HUES6 (cell line): ENCODE measurements at regions not wholly inside any gene's neighbourhood (a gene's known extent, or its start where the extent isn't known, plus 50 kb on each side); places are given as distances from the start of the nearest gene placed in this dataset.

Experiments used
- H3K27ac ChIP-seq: 2 replicates; pipeline ENCODE4 v1.7.0; 2013; ENCODE audit warnings: low read depth, mild to moderate bottlenecking, low read length, inconsistent platforms
- H3K27me3 ChIP-seq: 2 replicates; pipeline ENCODE4 v1.6.1; 2013; ENCODE audit warnings: low read length; ENCODE audit not compliant: control insufficient read depth, insufficient read depth
- H3K36me3 ChIP-seq: 2 replicates; pipeline ENCODE4 v1.6.1; 2013; ENCODE audit warnings: low read length; ENCODE audit not compliant: control insufficient read depth, insufficient read depth
- H3K4me1 ChIP-seq: 2 replicates; pipeline ENCODE4 v1.6.1; 2013; ENCODE audit warnings: low read length; ENCODE audit not compliant: control insufficient read depth, insufficient read depth
- H3K4me3 ChIP-seq: 2 replicates; pipeline ENCODE4 v1.5.1; 2013; ENCODE audit warnings: low read depth, low read length
- H3K9ac ChIP-seq: one replicate; pipeline ENCODE4 v1.6.1; 2013; ENCODE audit warnings: mild to moderate bottlenecking, low read length
- H3K9me3 ChIP-seq: 2 replicates; pipeline ENCODE4 v1.6.1; 2013; ENCODE audit warnings: low read depth, low read length; ENCODE audit not compliant: control insufficient read depth, insufficient read depth

- H3K27ac ChIP-seq = no peak overlapping the region
- no peaks in the 10 kb centered on the region for H3K36me3 ChIP-seq
- H3K9ac ChIP-seq = no peak overlapping the region
- no peak overlapping the region for H3K4me3 ChIP-seq
- H3K27me3 ChIP-seq = no peaks in the 10 kb centered on the region
- H3K4me1 ChIP-seq = peaks cover 14% of the 10 kb centered on the region
- H3K9me3 ChIP-seq = no peaks in the 10 kb centered on the region
These were observed 222.3 kb upstream of the IGFBP3 start for GRCh38 chr7:46143421-46143820.

- Histone ChIP-seq H3K27me3 (no peaks in the 10 kb centered on the region), H3K36me3 (no peaks in the 10 kb centered on the region), H3K9me3 (no peaks in the 10 kb centered on the region), H3K4me3 (no peak overlapping the region), H3K27ac (no peak overlapping the region), H3K9ac (no peak overlapping the region), H3K4me1 (no peaks in the 10 kb centered on the region)
These were observed 218.0 kb upstream of the IGFBP3 start for GRCh38 chr7:46139079-46139478.

- Histone ChIP-seq H3K9ac (no peak overlapping the region), H3K4me3 (no peak overlapping the region), H3K9me3 (no peaks in the 10 kb centered on the region), H3K36me3 (no peaks in the 10 kb centered on the region), H3K27me3 (no peaks in the 10 kb centered on the region), H3K4me1 (no peaks in the 10 kb centered on the region), H3K27ac (no peak overlapping the region)
These were observed 216.7 kb upstream of the IGFBP3 start for GRCh38 chr7:46137725-46138124.

GRCh38 chr7:46135557-46135956 lies 214.5 kb upstream of the IGFBP3 start:
- Histone ChIP-seq H3K9ac (no peak overlapping the region), H3K27ac (no peak overlapping the region), H3K4me3 (no peak overlapping the region), H3K9me3 (no peaks in the 10 kb centered on the region), H3K36me3 (no peaks in the 10 kb centered on the region), H3K4me1 (no peaks in the 10 kb centered on the region), H3K27me3 (no peaks in the 10 kb centered on the region)

- Histone ChIP-seq H3K4me1 (no peaks in the 10 kb centered on the region), H3K9ac (no peak overlapping the region), H3K27ac (no peak overlapping the region), H3K9me3 (no peaks in the 10 kb centered on the region), H3K27me3 (no peaks in the 10 kb centered on the region), H3K36me3 (no peaks in the 10 kb centered on the region), H3K4me3 (no peak overlapping the region)
These were observed 213.7 kb upstream of the IGFBP3 start for GRCh38 chr7:46134795-46135194.

- Histone ChIP-seq H3K9ac (no peak overlapping the region), H3K27me3 (no peaks in the 10 kb centered on the region), H3K36me3 (no peaks in the 10 kb centered on the region), H3K4me3 (no peak overlapping the region), H3K9me3 (no peaks in the 10 kb centered on the region), H3K4me1 (no peaks in the 10 kb centered on the region), H3K27ac (no peak overlapping the region)
These were observed 213.3 kb upstream of the IGFBP3 start for GRCh38 chr7:46134385-46134784.

- no peak overlapping the region for H3K27ac ChIP-seq
- H3K9me3 ChIP-seq = no peaks in the 10 kb centered on the region
These were observed 212.7 kb upstream of the IGFBP3 start for GRCh38 chr7:46133751-46134150.

GRCh38 chr7:46133072-46133471 lies 212.0 kb upstream of the IGFBP3 start:
- Histone ChIP-seq H3K9me3 (no peaks in the 10 kb centered on the region), H3K9ac (no peak overlapping the region), H3K4me3 (no peak overlapping the region), H3K4me1 (no peaks in the 10 kb centered on the region), H3K27me3 (no peaks in the 10 kb centered on the region), H3K36me3 (no peaks in the 10 kb centered on the region), H3K27ac (no peak overlapping the region)

More at GRCh38 chr7:46133751-46134150, 212.7 kb upstream of the IGFBP3 start:
- H3K36me3 ChIP-seq = no peaks in the 10 kb centered on the region
- no peak overlapping the region for H3K9ac ChIP-seq
- no peaks in the 10 kb centered on the region for H3K27me3 ChIP-seq
- no peaks in the 10 kb centered on the region for H3K4me1 ChIP-seq
- H3K4me3 ChIP-seq = no peak overlapping the region

GRCh38 chr7:46131916-46132795 lies 211.1 kb upstream of the IGFBP3 start:
- Histone ChIP-seq H3K27ac (no peak overlapping the region), H3K4me3 (no peak overlapping the region), H3K9ac (no peak overlapping the region), H3K36me3 (no peaks in the 10 kb centered on the region), H3K4me1 (no peaks in the 10 kb centered on the region), H3K27me3 (no peaks in the 10 kb centered on the region), H3K9me3 (no peaks in the 10 kb centered on the region)

GRCh38 chr7:46129831-46130230 lies 208.8 kb upstream of the IGFBP3 start:
- Histone ChIP-seq H3K27ac (no peak overlapping the region), H3K4me1 (no peaks in the 10 kb centered on the region), H3K9me3 (no peaks in the 10 kb centered on the region), H3K27me3 (no peaks in the 10 kb centered on the region), H3K36me3 (no peaks in the 10 kb centered on the region), H3K9ac (no peak overlapping the region), H3K4me3 (no peak overlapping the region)

GRCh38 chr7:46127814-46128213 lies 206.7 kb upstream of the IGFBP3 start:
- Histone ChIP-seq H3K4me1 (no peaks in the 10 kb centered on the region), H3K9me3 (no peaks in the 10 kb centered on the region), H3K27me3 (no peaks in the 10 kb centered on the region), H3K4me3 (no peak overlapping the region), H3K9ac (no peak overlapping the region), H3K27ac (no peak overlapping the region), H3K36me3 (no peaks in the 10 kb centered on the region)
